ENCODE measurements at regions not wholly inside any gene's neighbourhood (a gene's known extent, or its start where the extent isn't known, plus 50 kb on each side); places are given as distances from the start of the nearest gene placed in this dataset.
"Not testable (repeated sequence)": the region's sequence is repeated elsewhere in the genome, so short reads cannot be mapped to it uniquely, and the experiment has no call there.

DNA sequence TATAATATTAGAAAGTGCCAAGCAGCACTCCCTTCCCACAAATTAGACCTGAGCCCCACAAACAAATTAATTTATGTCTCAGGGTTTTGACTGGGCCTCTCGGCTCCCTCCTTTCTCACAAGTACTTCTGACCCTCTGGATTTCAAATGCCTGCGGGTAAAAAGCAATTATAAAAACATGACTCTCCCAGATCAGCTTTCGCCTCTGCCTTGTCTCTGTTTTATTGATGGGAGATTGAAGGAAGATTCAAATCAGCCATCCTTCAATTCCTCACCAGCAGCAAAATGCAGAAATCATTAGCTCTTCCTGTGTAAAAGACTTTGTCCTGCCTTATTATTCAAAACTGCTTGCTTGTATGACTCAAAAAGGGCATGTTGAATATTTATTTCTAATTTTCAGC, 453.7 kb upstream of the MKI67 start:
- no peak for DNase-seq (ENCODE audit: extremely low read depth, insufficient read length)
- Histone ChIP-seq H3K4me3 (replicated peaks; ENCODE audit: low read depth, low read length) (no peak overlapping the region), H3K36me3 (ENCODE audit: control insufficient read depth, insufficient read depth, low read length) (no peaks in the 10 kb centered on the region), H3K27me3 (replicated peaks; ENCODE audit: control insufficient read depth, insufficient read depth, low read length) (no peaks in the 10 kb centered on the region)
- no peak for TF ChIP-seq CTCF (IDR thresholded peaks at IDR 0.05; ENCODE audit: insufficient read depth, low read length, poor library complexity, severe bottlenecking)

- H3K36me3 ChIP-seq (ENCODE audit: control insufficient read depth, insufficient read depth, low read length); DNase-seq (ENCODE audit: extremely low read depth, insufficient read length); H3K27me3 ChIP-seq (replicated peaks; ENCODE audit: control insufficient read depth, insufficient read depth, low read length); H3K4me3 ChIP-seq (replicated peaks; ENCODE audit: low read depth, low read length): not testable (repeated sequence)
These were observed 456.9 kb upstream of the MKI67 start for GRCh38 chr10:128583125-128583524.

DNA sequence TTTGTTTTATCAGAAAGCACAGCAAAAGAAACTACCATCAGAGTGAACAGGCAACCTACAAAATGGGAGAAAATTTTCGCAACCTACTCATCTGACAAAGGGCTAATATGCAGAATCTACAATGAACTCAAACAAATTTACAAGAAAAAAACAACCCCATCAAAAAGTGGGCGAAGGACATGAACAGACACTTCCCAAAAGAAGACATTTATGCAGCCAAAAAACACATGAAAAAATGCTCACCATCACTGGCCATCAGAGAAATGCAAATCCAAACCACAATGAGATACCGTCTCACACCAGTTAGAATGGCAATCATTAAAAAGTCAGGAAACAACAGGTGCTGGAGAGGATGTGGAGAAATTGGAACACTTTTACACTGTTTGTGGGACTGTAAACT, 460.4 kb upstream of the MKI67 start:
- H3K4me3 ChIP-seq (replicated peaks; ENCODE audit: low read depth, low read length) = not testable (repeated sequence)

GRCh38 chr10:128587689-128588088, 461.5 kb upstream of the MKI67 start:
- Histone ChIP-seq H3K4me3 (replicated peaks; ENCODE audit: low read depth, low read length) (no peak overlapping the region), H3K36me3 (ENCODE audit: control insufficient read depth, insufficient read depth, low read length) (no peaks in the 10 kb centered on the region), H3K27me3 (replicated peaks; ENCODE audit: control insufficient read depth, insufficient read depth, low read length) (no peaks in the 10 kb centered on the region)
- TF ChIP-seq CTCF (IDR thresholded peaks at IDR 0.05; ENCODE audit: insufficient read depth, low read length, poor library complexity, severe bottlenecking) = no peak
- DNase-seq (ENCODE audit: extremely low read depth, insufficient read length) = no peak

More for the DNA sequence above, 460.4 kb upstream of the MKI67 start:
- H3K36me3 ChIP-seq (ENCODE audit: control insufficient read depth, insufficient read depth, low read length); DNase-seq (ENCODE audit: extremely low read depth, insufficient read length); H3K27me3 ChIP-seq (replicated peaks; ENCODE audit: control insufficient read depth, insufficient read depth, low read length): not testable (repeated sequence)

- no peak for TF ChIP-seq CTCF (IDR thresholded peaks at IDR 0.05; ENCODE audit: insufficient read depth, low read length, poor library complexity, severe bottlenecking)
- Histone ChIP-seq H3K27me3 (replicated peaks; ENCODE audit: control insufficient read depth, insufficient read depth, low read length) (no peaks in the 10 kb centered on the region), H3K4me3 (replicated peaks; ENCODE audit: low read depth, low read length) (no peak overlapping the region), H3K36me3 (ENCODE audit: control insufficient read depth, insufficient read depth, low read length) (no peaks in the 10 kb centered on the region)
- no peak for DNase-seq (ENCODE audit: extremely low read depth, insufficient read length)
These were observed 462.2 kb upstream of the MKI67 start for GRCh38 chr10:128588402-128588801.

DNA sequence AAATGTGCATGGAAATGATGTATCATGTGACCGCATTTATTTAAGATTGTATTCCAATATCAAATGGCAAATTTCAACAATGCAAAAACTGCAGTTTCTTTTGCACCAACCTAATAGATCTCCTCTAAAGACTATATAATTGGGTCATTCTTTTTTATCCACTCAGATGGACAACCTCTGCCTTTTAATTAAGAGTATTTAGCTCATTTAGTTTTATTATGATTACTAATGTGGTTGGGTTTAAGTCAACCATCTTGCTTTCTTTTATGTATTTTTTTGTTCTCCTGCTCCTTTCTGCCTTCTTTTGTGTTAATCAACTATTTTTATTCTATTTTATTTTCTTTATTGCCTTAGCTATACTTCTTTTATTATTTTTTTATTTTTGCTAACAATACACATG, 468.5 kb upstream of the MKI67 start:
- no peak for DNase-seq (ENCODE audit: extremely low read depth, insufficient read length)

More for the DNA sequence above, 468.5 kb upstream of the MKI67 start:
- H3K27me3 ChIP-seq (replicated peaks; ENCODE audit: control insufficient read depth, insufficient read depth, low read length) = no peaks in the 10 kb centered on the region
- no peak overlapping the region for H3K4me3 ChIP-seq (replicated peaks; ENCODE audit: low read depth, low read length)
- no peak for TF ChIP-seq CTCF (IDR thresholded peaks at IDR 0.05; ENCODE audit: insufficient read depth, low read length, poor library complexity, severe bottlenecking)
- no peaks in the 10 kb centered on the region for H3K36me3 ChIP-seq (ENCODE audit: control insufficient read depth, insufficient read depth, low read length)

Measured in GM06990 (cell line).